ENCODE measurements at regions not wholly inside any gene's neighbourhood (a gene's known extent, or its start where the extent isn't known, plus 50 kb on each side); places are given as distances from the start of the nearest gene placed in this dataset.
"Not testable (repeated sequence)": the region's sequence is repeated elsewhere in the genome, so short reads cannot be mapped to it uniquely, and the experiment has no call there.

GRCh38 chr7:81247364-81247763 is 328.5 kb upstream of the SEMA3C start:
- TF ChIP-seq POLR2A (IDR thresholded peaks at IDR 0.05; ENCODE audit: low read depth, low read length); CTCF (IDR thresholded peaks at IDR 0.05; ENCODE audit: extremely low read depth in 1 of 2, insufficient read depth in 1 of 2, low read depth in 1 of 2, low read length in 2 of 2); MYC (IDR thresholded peaks at IDR 0.05; ENCODE audit: low read depth, low read length); FOS (IDR thresholded peaks at IDR 0.05; ENCODE audit: borderline replicate concordance, insufficient read depth, low read length); JUN (IDR thresholded peaks at IDR 0.05; ENCODE audit: borderline replicate concordance, insufficient read depth, insufficient read length, low read depth); MAX (IDR thresholded peaks at IDR 0.05; ENCODE audit: insufficient read depth, insufficient read length): not testable (repeated sequence)
